Endothelial cell of umbilical vein (primary cell): ENCODE measurements at regions not wholly inside any gene's neighbourhood (a gene's known extent, or its start where the extent isn't known, plus 50 kb on each side); places are given as distances from the start of the nearest gene placed in this dataset.

Experiments used
- BruUV-seq: library from RNA; stranded (reverse); fragments of 400-500 nt; replicated peaks from 2 replicates; lab custom pipeline; 2021; lab: Mats Ljungman, UMichigan
- CTCF ChIA-PET: fragments of 300-600, 350-600 bp; sonication (Branson Sonifier 250); formaldehyde crosslinking; loops from one replicate; lab custom pipeline; 2021; ENCODE audit warnings: antibody characterized with exemption, inconsistent platforms; lab: Charles Lee
- POLR2A ChIA-PET: fragments of 300-600, 350-600 bp; sonication (Branson Sonifier 250); formaldehyde crosslinking; loops from one replicate; lab custom pipeline; 2021; ENCODE audit warnings: antibody characterized with exemption, inconsistent platforms; lab: Charles Lee
- DNase-seq: peaks from one replicate; pipeline ENCODE4 v3.0.0-alpha.2; 2011; ENCODE audit warnings: low read depth, low spot score
- FAIRE-seq: peaks from 2 replicates; lab custom pipeline; 2011; peaks lifted over from hg19 to GRCh38; lab: Jason Lieb, UNC
- H2AFZ ChIP-seq: 2 replicates; pipeline ENCODE4 v1.6.0; 2012; ENCODE audit warnings: low read depth, low read length, control low read depth, inconsistent platforms
- H3K27ac ChIP-seq: 2 replicates; pipeline ENCODE4 v1.5.1; 2011; ENCODE audit warnings: low read depth, mild to moderate bottlenecking, control low read depth, low read length, moderate library complexity; ENCODE audit not compliant: insufficient read depth
- H3K27me3 ChIP-seq, 2 experiments: 2 replicates each; pipeline versions ENCODE4 v1.6.0 to v1.6.1; 2011; ENCODE audit warnings: low read length in 2 of 2, mixed read lengths in 1 of 2; ENCODE audit not compliant: control insufficient read depth in 2 of 2, insufficient read depth in 2 of 2
- H3K36me3 ChIP-seq, 2 experiments: 2 replicates in 1 of 2; 3 replicates in 1 of 2; pipeline ENCODE4 v1.5.1; 2011; ENCODE audit warnings: low read length in 2 of 2, mild to moderate bottlenecking in 1 of 2, moderate library complexity in 1 of 2; ENCODE audit not compliant: control insufficient read depth in 2 of 2, insufficient read depth in 2 of 2; ENCODE audit errors: extremely low read depth in 1 of 2
- H3K4me1 ChIP-seq: 3 replicates; pipeline ENCODE4 v1.5.1; 2011; ENCODE audit warnings: mild to moderate bottlenecking, low read length; ENCODE audit not compliant: control insufficient read depth, insufficient read depth; ENCODE audit errors: extremely low read depth
- H3K4me2 ChIP-seq: 2 replicates; pipeline ENCODE4 v1.6.1; 2011; ENCODE audit warnings: low read length, control low read depth, mixed read lengths; ENCODE audit not compliant: insufficient read depth
- H3K4me3 ChIP-seq, 3 experiments: fragments of 200-600 bp in 1 of 3; sonication (generic), shearing (Covaris generic) in 1 of 3; replicated peaks in 1 of 3; 2 replicates each; pipeline ENCODE4 v1.5.1; 2011 to 2016; ENCODE audit warnings: control low read depth in 3 of 3, low read length in 3 of 3, mild to moderate bottlenecking in 2 of 3, inconsistent platforms in 1 of 3, low read depth in 1 of 3, moderate library complexity in 1 of 3; ENCODE audit not compliant: insufficient read depth in 1 of 3
- H3K79me2 ChIP-seq: 2 replicates; pipeline ENCODE4 v1.6.0; 2012; ENCODE audit warnings: low read length, inconsistent platforms; ENCODE audit not compliant: control insufficient read depth, insufficient read depth
- H3K9ac ChIP-seq: replicated peaks from 2 replicates; pipeline ENCODE3; 2011; ENCODE audit warnings: low read length, control low read depth; ENCODE audit not compliant: insufficient read depth; ENCODE audit errors: extremely low read depth
- H3K9me1 ChIP-seq: replicated peaks from 3 replicates; pipeline ENCODE4 v1.6.0; 2011; ENCODE audit warnings: mild to moderate bottlenecking, low read length; ENCODE audit not compliant: control insufficient read depth, insufficient read depth; ENCODE audit errors: extremely low read depth
- H3K9me3 ChIP-seq: replicated peaks from 2 replicates; pipeline ENCODE4 v1.5.1; 2012; ENCODE audit warnings: low read length, inconsistent platforms; ENCODE audit not compliant: control insufficient read depth, insufficient read depth
- H4K20me1 ChIP-seq: replicated peaks from 2 replicates; pipeline ENCODE3; 2011; ENCODE audit warnings: mild to moderate bottlenecking, low read length; ENCODE audit not compliant: control insufficient read depth, insufficient read depth; ENCODE audit errors: extremely low read depth
- EZH2 ChIP-seq: IDR thresholded peaks from 2 replicates; pipeline ENCODE4 v1.6.1; 2012; ENCODE audit warnings: borderline replicate concordance, low read depth, mild to moderate bottlenecking, moderate library complexity, low read length, inconsistent platforms; ENCODE audit not compliant: severe bottlenecking
- FOS ChIP-seq: IDR thresholded peaks from 2 replicates; pipeline ENCODE4 v1.6.1; 2011; ENCODE audit warnings: mild to moderate bottlenecking, low read length, moderate library complexity, borderline replicate concordance; ENCODE audit not compliant: insufficient read depth
- GATA2 ChIP-seq: IDR thresholded peaks from 2 replicates; pipeline ENCODE4 v1.7.0; 2011; ENCODE audit warnings: low read depth, mild to moderate bottlenecking, moderate library complexity, mixed read lengths, low read length; ENCODE audit not compliant: insufficient read length, insufficient read depth
- JUN ChIP-seq: IDR thresholded peaks from 2 replicates; pipeline ENCODE4 v1.6.1; 2011; ENCODE audit warnings: borderline replicate concordance, low read depth; ENCODE audit not compliant: insufficient read length, insufficient read depth
- MYC ChIP-seq: IDR thresholded peaks from one replicate; pipeline ENCODE4 v1.6.1; 2011; ENCODE audit warnings: mild to moderate bottlenecking, low read depth, low read length
- POLR2A ChIP-seq: IDR thresholded peaks from 2 replicates; pipeline ENCODE4 v1.6.1; 2012; ENCODE audit warnings: low read depth, mild to moderate bottlenecking, control low read depth, low read length
- POLR2AphosphoS5 ChIP-seq: IDR thresholded peaks from 2 replicates; pipeline ENCODE4 v1.6.1; 2012; ENCODE audit warnings: low read depth, mild to moderate bottlenecking, control low read depth, low read length, moderate library complexity; ENCODE audit not compliant: insufficient read depth
- dilution Hi-C: fragments of 300-500 bp; cut with MboI; formaldehyde crosslinking; loops from one replicate; pipeline ENCODE4 v1.15.0; 2019; ENCODE audit warnings: low sequenced_read_pairs; ENCODE audit not compliant: extremely low pct_ligation_motif_present
- intact Hi-C: fragments of 100-400 bp; cut with micrococcal nuclease; formaldehyde crosslinking; loops from one replicate; pipeline ENCODE4 v1.10.0; 2022
- TF ChIP-seq, protein P1 (sequence below), 2 donors: IDR thresholded peaks; 1 replicate in 1 of 2; 2 replicates in 1 of 2; pipeline ENCODE4 v1.5.1; 2011; ENCODE audit warnings: low read length in 2 of 2, mild to moderate bottlenecking in 2 of 2, moderate library complexity in 2 of 2, control low read depth in 1 of 2, inconsistent platforms in 1 of 2, low read depth in 1 of 2; ENCODE audit not compliant: insufficient read depth in 1 of 2; ENCODE audit errors: extremely low read depth in 1 of 2
- TF ChIP-seq, protein P2 (sequence below): IDR thresholded peaks from 2 replicates; pipeline ENCODE4 v1.6.1; 2011; ENCODE audit not compliant: insufficient read depth, insufficient read length

DNA sequence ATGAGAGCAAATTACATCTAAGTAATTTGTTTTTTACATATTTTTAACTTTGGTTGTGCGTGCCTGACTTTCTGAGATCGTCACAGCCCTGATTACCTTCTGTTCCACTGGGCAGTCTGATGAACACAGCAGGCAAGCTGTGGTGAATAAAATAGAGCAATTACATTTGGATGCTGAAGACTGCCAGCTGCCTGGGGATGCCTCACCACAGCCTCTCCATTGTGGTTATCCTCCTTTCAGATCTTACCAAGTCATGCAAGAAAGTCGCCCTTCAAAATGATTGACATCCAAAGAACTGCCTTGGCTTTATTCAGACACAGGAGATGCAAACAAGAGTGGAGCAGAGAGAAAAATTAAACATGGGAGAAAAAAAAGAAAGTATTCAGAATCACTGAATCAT, 456.6 kb upstream of the TMPO start:
- dilution Hi-C loops (no loop called here), intact Hi-C loops (no loop called here)
- no peak overlapping the region for H3K4me3 ChIP-seq
- POLR2A ChIA-PET, result no interaction called here
- no peak overlapping the region for H3K27ac ChIP-seq
- FAIRE-seq, result no peak
- no peaks in the 10 kb centered on the region for H3K9me3 ChIP-seq
- no peak overlapping the region for H2AFZ ChIP-seq
- DNase-seq, result no peak
- no peaks in the 10 kb centered on the region for H3K27me3 ChIP-seq
- no TSS peak for BruUV-seq
- no peak overlapping the region for H3K9ac ChIP-seq
- H3K9me1 ChIP-seq, result no peaks in the 10 kb centered on the region
- TF ChIP-seq POLR2A (no peak), GATA2 (no peak), EZH2 (no peak), MYC (no peak), POLR2AphosphoS5 (no peak), FOS (no peak), JUN (no peak)
- TF ChIP-seq, protein P1, sequence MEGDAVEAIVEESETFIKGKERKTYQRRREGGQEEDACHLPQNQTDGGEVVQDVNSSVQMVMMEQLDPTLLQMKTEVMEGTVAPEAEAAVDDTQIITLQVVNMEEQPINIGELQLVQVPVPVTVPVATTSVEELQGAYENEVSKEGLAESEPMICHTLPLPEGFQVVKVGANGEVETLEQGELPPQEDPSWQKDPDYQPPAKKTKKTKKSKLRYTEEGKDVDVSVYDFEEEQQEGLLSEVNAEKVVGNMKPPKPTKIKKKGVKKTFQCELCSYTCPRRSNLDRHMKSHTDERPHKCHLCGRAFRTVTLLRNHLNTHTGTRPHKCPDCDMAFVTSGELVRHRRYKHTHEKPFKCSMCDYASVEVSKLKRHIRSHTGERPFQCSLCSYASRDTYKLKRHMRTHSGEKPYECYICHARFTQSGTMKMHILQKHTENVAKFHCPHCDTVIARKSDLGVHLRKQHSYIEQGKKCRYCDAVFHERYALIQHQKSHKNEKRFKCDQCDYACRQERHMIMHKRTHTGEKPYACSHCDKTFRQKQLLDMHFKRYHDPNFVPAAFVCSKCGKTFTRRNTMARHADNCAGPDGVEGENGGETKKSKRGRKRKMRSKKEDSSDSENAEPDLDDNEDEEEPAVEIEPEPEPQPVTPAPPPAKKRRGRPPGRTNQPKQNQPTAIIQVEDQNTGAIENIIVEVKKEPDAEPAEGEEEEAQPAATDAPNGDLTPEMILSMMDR (IDR thresholded peaks at IDR 0.05; ENCODE audit: extremely low read depth in 1 of 2, insufficient read depth in 1 of 2, low read depth in 1 of 2, low read length in 2 of 2), result no peak
- TF ChIP-seq, protein P2, sequence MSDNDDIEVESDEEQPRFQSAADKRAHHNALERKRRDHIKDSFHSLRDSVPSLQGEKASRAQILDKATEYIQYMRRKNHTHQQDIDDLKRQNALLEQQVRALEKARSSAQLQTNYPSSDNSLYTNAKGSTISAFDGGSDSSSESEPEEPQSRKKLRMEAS, result no peak
- H4K20me1 ChIP-seq, result no peaks in the 10 kb centered on the region
- no peaks in the 10 kb centered on the region for H3K36me3 ChIP-seq
- H3K4me1 ChIP-seq, result no peaks in the 10 kb centered on the region
- CTCF ChIA-PET, result no interaction called here
- H3K4me2 ChIP-seq, result no peak overlapping the region
- no peaks in the 10 kb centered on the region for H3K79me2 ChIP-seq
